GM13976 (cell line): ENCODE measurements at regions not wholly inside any gene's neighbourhood (a gene's known extent, or its start where the extent isn't known, plus 50 kb on each side); places are given as distances from the start of the nearest gene placed in this dataset.

Experiments
- DNase-seq: peaks from one replicate; pipeline ENCODE4 v3.0.0; 2012; ENCODE audit warnings: low spot score
- in situ Hi-C: fragments of 300-500 bp; cut with MboI; formaldehyde crosslinking; loops from one replicate; pipeline ENCODE4 v1.12.0; 2022; ENCODE audit warnings: low sequenced_read_pairs, mixed read lengths, inconsistent platforms; ENCODE audit not compliant: unreplicated experiment
- TF ChIP-seq, protein P1 (sequence below): IDR thresholded peaks from 2 replicates; pipeline ENCODE4 v1.5.1; 2012; ENCODE audit warnings: borderline replicate concordance, mild to moderate bottlenecking; ENCODE audit not compliant: insufficient read depth; ENCODE audit errors: extremely low read depth, missing control alignments, control extremely low read depth

GRCh38 chr1:5632814-5633213 is 359.4 kb downstream of the NPHP4 start:
- no peak for DNase-seq
- in situ Hi-C loops: no loop called here
- TF ChIP-seq, protein P1, sequence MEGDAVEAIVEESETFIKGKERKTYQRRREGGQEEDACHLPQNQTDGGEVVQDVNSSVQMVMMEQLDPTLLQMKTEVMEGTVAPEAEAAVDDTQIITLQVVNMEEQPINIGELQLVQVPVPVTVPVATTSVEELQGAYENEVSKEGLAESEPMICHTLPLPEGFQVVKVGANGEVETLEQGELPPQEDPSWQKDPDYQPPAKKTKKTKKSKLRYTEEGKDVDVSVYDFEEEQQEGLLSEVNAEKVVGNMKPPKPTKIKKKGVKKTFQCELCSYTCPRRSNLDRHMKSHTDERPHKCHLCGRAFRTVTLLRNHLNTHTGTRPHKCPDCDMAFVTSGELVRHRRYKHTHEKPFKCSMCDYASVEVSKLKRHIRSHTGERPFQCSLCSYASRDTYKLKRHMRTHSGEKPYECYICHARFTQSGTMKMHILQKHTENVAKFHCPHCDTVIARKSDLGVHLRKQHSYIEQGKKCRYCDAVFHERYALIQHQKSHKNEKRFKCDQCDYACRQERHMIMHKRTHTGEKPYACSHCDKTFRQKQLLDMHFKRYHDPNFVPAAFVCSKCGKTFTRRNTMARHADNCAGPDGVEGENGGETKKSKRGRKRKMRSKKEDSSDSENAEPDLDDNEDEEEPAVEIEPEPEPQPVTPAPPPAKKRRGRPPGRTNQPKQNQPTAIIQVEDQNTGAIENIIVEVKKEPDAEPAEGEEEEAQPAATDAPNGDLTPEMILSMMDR: no peak

GRCh38 chr1:5632224-5632623 is 360.0 kb downstream of the NPHP4 start:
- TF ChIP-seq, protein P1: no peak
- in situ Hi-C loops: no loop called here
- DNase-seq: no peak

- in situ Hi-C loops: no loop called here
- TF ChIP-seq, protein P1: no peak
- no peak for DNase-seq
Observed at GRCh38 chr1:5628416-5628815, 363.8 kb downstream of the NPHP4 start.

GRCh38 chr1:5623399-5623798 is 368.8 kb downstream of the NPHP4 start:
- TF ChIP-seq, protein P1: no peak
- in situ Hi-C loops: no loop called here
- DNase-seq: no peak

DNA sequence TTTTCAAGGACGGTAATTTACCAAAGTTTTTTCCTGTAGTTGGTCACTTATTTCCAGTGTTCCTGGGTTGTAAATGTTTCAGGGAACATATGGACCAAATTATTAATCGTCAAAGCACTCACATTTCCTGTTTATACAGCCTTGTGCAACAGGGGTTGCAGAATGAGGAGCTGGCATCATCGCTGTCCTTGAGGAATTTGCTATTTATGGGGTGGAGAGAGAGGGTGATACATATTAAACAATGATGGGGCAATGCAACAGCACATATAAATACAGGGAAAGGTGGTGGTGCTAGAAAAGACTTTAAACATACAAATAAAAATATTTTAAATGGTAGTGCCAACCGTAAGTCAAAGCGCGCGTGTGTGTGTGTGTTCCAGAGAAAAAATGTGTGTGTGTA is 369.8 kb downstream of the NPHP4 start:
- TF ChIP-seq, protein P1: no peak
- no peak for DNase-seq
- in situ Hi-C loops: no loop called here

DNA sequence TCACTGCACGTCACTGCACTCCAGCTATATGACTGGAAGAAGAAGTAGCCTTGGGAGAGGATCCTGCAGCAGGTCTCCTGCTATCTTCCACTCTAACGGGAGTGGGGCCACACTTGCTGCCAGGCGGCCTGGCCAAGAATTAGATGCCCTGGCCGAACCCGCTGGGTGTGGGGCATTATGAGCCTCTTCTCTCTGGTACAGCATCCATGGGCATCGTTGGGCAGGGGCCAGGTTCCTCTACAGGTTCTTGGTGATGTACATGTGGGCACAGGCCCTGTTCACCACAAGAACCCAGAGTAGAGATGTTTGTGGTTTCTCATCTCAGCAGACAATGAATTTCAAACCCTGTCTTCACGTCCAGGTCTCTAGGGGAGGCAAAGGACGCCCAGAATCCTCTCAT is 370.5 kb downstream of the NPHP4 start:
- no peak for DNase-seq
- in situ Hi-C loops: no loop called here
- TF ChIP-seq, protein P1: no peak

DNA sequence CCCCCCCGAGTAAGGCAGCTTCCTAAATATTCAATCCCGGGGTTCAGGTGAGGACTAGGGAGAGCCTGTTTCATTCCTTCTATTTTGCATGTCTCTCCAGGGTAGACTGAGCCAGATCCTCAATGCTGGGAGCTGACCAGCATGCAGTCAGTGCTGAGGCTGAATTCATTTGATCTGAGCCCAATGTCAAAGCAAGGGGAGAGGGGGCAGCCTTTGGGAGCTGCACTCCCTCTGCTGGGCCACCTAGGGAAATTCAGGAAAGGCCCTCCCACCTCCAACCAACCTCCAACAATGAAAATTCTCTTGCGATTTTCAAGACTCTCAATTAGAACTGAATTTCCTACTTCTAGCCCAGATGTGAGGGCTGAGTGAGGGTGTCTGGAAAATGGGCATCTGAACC is 371.2 kb downstream of the NPHP4 start:
- TF ChIP-seq, protein P1: no peak
- in situ Hi-C loops: no loop called here
- no peak for DNase-seq
